ENCODE measurements at regions not wholly inside any gene's neighbourhood (a gene's known extent, or its start where the extent isn't known, plus 50 kb on each side); places are given as distances from the start of the nearest gene placed in this dataset.

- DNase-seq (ENCODE audit: low read depth in 2 of 2), result peak in 1 of 2 experiments; percentile 56
Measured at GRCh38 chr12:127260531-127260930, 1006.4 kb upstream of the TMEM132C start.

GRCh38 chr12:127260999-127261398 is 1006.0 kb upstream of the TMEM132C start:
- peak in 1 of 2 experiments; percentile 52 for DNase-seq (ENCODE audit: low read depth in 2 of 2)

- no peak for DNase-seq (ENCODE audit: low read depth in 2 of 2)
Measured at GRCh38 chr12:127262615-127263014, 1004.4 kb upstream of the TMEM132C start.

GRCh38 chr12:127263621-127264020 is 1003.3 kb upstream of the TMEM132C start:
- no peak for DNase-seq (ENCODE audit: low read depth in 2 of 2)

- DNase-seq (ENCODE audit: low read depth in 2 of 2), result no peak
Measured at GRCh38 chr12:127267128-127267527, 999.8 kb upstream of the TMEM132C start.

GRCh38 chr12:127268213-127268612 is 998.8 kb upstream of the TMEM132C start:
- DNase-seq (ENCODE audit: low read depth in 2 of 2), result no peak

GRCh38 chr12:127268706-127269425 is 998.1 kb upstream of the TMEM132C start:
- DNase-seq (ENCODE audit: low read depth in 2 of 2), result no peak

- DNase-seq (ENCODE audit: low read depth in 2 of 2), result peak in 1 of 2 experiments; percentile 42
Measured at GRCh38 chr12:127270193-127270592, 996.8 kb upstream of the TMEM132C start.

- DNase-seq (ENCODE audit: low read depth in 2 of 2), result no peak
Measured at GRCh38 chr12:127271776-127272175, 995.2 kb upstream of the TMEM132C start.

- peak; percentile 46 to 53 for DNase-seq (ENCODE audit: low read depth in 2 of 2)
Measured at GRCh38 chr12:127272864-127273263, 994.1 kb upstream of the TMEM132C start.

- no peak for DNase-seq (ENCODE audit: low read depth in 2 of 2)
Measured at GRCh38 chr12:127273626-127274025, 993.3 kb upstream of the TMEM132C start.

- DNase-seq (ENCODE audit: low read depth in 2 of 2), result no peak
Measured at GRCh38 chr12:127275416-127275815, 991.6 kb upstream of the TMEM132C start.

GRCh38 chr12:127277882-127278281 is 989.1 kb upstream of the TMEM132C start:
- no peak for DNase-seq (ENCODE audit: low read depth in 2 of 2)

- no peak for DNase-seq (ENCODE audit: low read depth in 2 of 2)
Measured at GRCh38 chr12:127278351-127278750, 988.6 kb upstream of the TMEM132C start.

GRCh38 chr12:127280393-127281275 is 986.3 kb upstream of the TMEM132C start:
- no peak for DNase-seq (ENCODE audit: low read depth in 2 of 2)

GRCh38 chr12:127282786-127283565 is 984.0 kb upstream of the TMEM132C start:
- DNase-seq (ENCODE audit: low read depth in 2 of 2), result no peak

GRCh38 chr12:127284021-127284420 is 982.9 kb upstream of the TMEM132C start:
- no peak for DNase-seq (ENCODE audit: low read depth in 2 of 2)

- DNase-seq (ENCODE audit: low read depth in 2 of 2), result peak; percentile 58 to 62
Measured at GRCh38 chr12:127284870-127285431, 982.0 kb upstream of the TMEM132C start.

- DNase-seq (ENCODE audit: low read depth in 2 of 2), result no peak
Measured at GRCh38 chr12:127286281-127286680, 980.7 kb upstream of the TMEM132C start.

- no peak for DNase-seq (ENCODE audit: low read depth in 2 of 2)
Measured at GRCh38 chr12:127287256-127287655, 979.7 kb upstream of the TMEM132C start.

GRCh38 chr12:127290251-127290650 is 976.7 kb upstream of the TMEM132C start:
- no peak for DNase-seq (ENCODE audit: low read depth in 2 of 2)

- DNase-seq (ENCODE audit: low read depth in 2 of 2), result no peak
Measured at GRCh38 chr12:127292736-127293135, 974.2 kb upstream of the TMEM132C start.
